H1 (cell line): ENCODE measurements at regions not wholly inside any gene's neighbourhood (a gene's known extent, or its start where the extent isn't known, plus 50 kb on each side); places are given as distances from the start of the nearest gene placed in this dataset.

Experiments used
- CTCF ChIA-PET: fragments of 300-600 bp; sonication (Branson Sonifier 250); formaldehyde crosslinking; loops from one replicate; lab custom pipeline; 2021; ENCODE audit not compliant: partially characterized antibody; lab: Charles Lee
- POLR2A ChIA-PET: fragments of 300-600 bp; sonication (Branson Sonifier 250); formaldehyde crosslinking; loops from one replicate; lab custom pipeline; 2021; ENCODE audit warnings: inconsistent platforms; ENCODE audit not compliant: partially characterized antibody; lab: Charles Lee
- DNase-seq, 2 experiments: peaks; one replicate each; pipeline versions ENCODE4 v3.0.0 to v3.0.0-alpha.2; 2010 to 2022; ENCODE audit warnings: low spot score in 2 of 2, low read depth in 1 of 2, mixed read lengths in 1 of 2
- FAIRE-seq: peaks from 2 replicates; lab custom pipeline; 2011; peaks lifted over from hg19 to GRCh38; lab: Jason Lieb, UNC
- H2AFZ ChIP-seq: 2 replicates; pipeline ENCODE4 v1.8.1; 2012; ENCODE audit warnings: low read length, inconsistent platforms
- H2AK5ac ChIP-seq: 2 replicates; pipeline ENCODE4 v1.6.1; 2013; ENCODE audit warnings: low read depth, low read length
- H2BK120ac ChIP-seq: replicated peaks from 2 replicates; pipeline ENCODE3; 2013; ENCODE audit warnings: low read depth, low read length, inconsistent platforms
- H2BK12ac ChIP-seq: 2 replicates; pipeline ENCODE4 v1.6.1; 2013; ENCODE audit warnings: low read depth, low read length
- H2BK15ac ChIP-seq: 2 replicates; pipeline ENCODE4 v1.6.1; 2013; ENCODE audit warnings: low read length
- H2BK20ac ChIP-seq: 2 replicates; pipeline ENCODE4 v1.6.1; 2013; ENCODE audit warnings: low read length
- H2BK5ac ChIP-seq: 2 replicates; pipeline ENCODE4 v1.6.1; 2013; ENCODE audit warnings: low read depth, low read length
- H3K14ac ChIP-seq: 2 replicates; pipeline ENCODE4 v1.6.1; 2013; ENCODE audit warnings: inconsistent platforms; ENCODE audit not compliant: insufficient read length
- H3K18ac ChIP-seq: 2 replicates; pipeline ENCODE4 v1.6.1; 2013; ENCODE audit warnings: low read length; ENCODE audit errors: extremely low read depth
- H3K23ac ChIP-seq: 2 replicates; pipeline ENCODE4 v1.6.1; 2013; ENCODE audit warnings: inconsistent platforms; ENCODE audit not compliant: insufficient read length
- H3K23me2 ChIP-seq: 2 replicates; pipeline ENCODE4 v1.6.1; 2013; ENCODE audit warnings: low read depth, low read length
- H3K27ac ChIP-seq: 2 replicates; pipeline ENCODE4 v1.6.1; 2011; ENCODE audit warnings: low read depth, low read length, inconsistent platforms
- H3K27me3 ChIP-seq, 4 experiments: replicated peaks in 1 of 4; 1 replicate in 1 of 4; 2 replicates in 3 of 4; pipeline versions ENCODE4 v1.6.1 to v1.8.1; 2011 to 2013; ENCODE audit warnings: low read length in 3 of 4, mild to moderate bottlenecking in 3 of 4, inconsistent platforms in 2 of 4, mixed read lengths in 2 of 4, moderate library complexity in 1 of 4; ENCODE audit not compliant: control insufficient read depth in 3 of 4, insufficient read depth in 3 of 4; ENCODE audit errors: extremely low read depth in 1 of 4
- H3K36me3 ChIP-seq, 4 experiments: 2 replicates each; pipeline versions ENCODE4 v1.6.1 to v1.8.1; 2011 to 2013; ENCODE audit warnings: mild to moderate bottlenecking in 4 of 4, low read length in 3 of 4, moderate library complexity in 2 of 4, control low read depth in 1 of 4, inconsistent platforms in 1 of 4; ENCODE audit not compliant: insufficient read depth in 4 of 4, control insufficient read depth in 2 of 4
- H3K4ac ChIP-seq: replicated peaks from 2 replicates; pipeline ENCODE3; 2013; ENCODE audit warnings: low read length, low read depth, mixed read lengths, inconsistent platforms; ENCODE audit not compliant: insufficient read length
- H3K4me1 ChIP-seq, 4 experiments: replicated peaks in 1 of 4; 1 replicate in 1 of 4; 2 replicates in 3 of 4; pipeline versions ENCODE4 v1.6.1 to v1.8.1; 2011 to 2013; ENCODE audit warnings: low read length in 3 of 4, inconsistent platforms in 2 of 4, mixed read lengths in 1 of 4; ENCODE audit not compliant: insufficient read depth in 4 of 4, control insufficient read depth in 3 of 4
- H3K4me2 ChIP-seq, 2 experiments: 2 replicates each; pipeline versions ENCODE4 v1.6.1 to v1.8.1; 2011 to 2013; ENCODE audit warnings: low read depth in 2 of 2, low read length in 2 of 2, control low read depth in 1 of 2, inconsistent platforms in 1 of 2, mild to moderate bottlenecking in 1 of 2; ENCODE audit not compliant: insufficient read depth in 1 of 2
- H3K4me3 ChIP-seq, 4 experiments: fragments of 200-600, 300-600 bp in 1 of 4; sonication (generic), shearing (Covaris generic), sonication (Bioruptor Twin) in 1 of 4; 2 replicates each; pipeline versions ENCODE4 v1.5.1 to v1.8.1; 2011 to 2016; ENCODE audit warnings: low read length in 4 of 4, low read depth in 3 of 4, control low read depth in 2 of 4, inconsistent platforms in 2 of 4, mild to moderate bottlenecking in 2 of 4, mixed read lengths in 1 of 4, moderate library complexity in 1 of 4; ENCODE audit not compliant: insufficient read depth in 2 of 4; ENCODE audit errors: extremely low read depth in 1 of 4
- H3K56ac ChIP-seq: replicated peaks from 2 replicates; pipeline ENCODE3; 2013; ENCODE audit warnings: low read depth, mild to moderate bottlenecking, mixed read lengths, low read length, inconsistent platforms; ENCODE audit not compliant: insufficient read length
- H3K79me1 ChIP-seq: 2 replicates; pipeline ENCODE4 v1.6.1; 2013; ENCODE audit warnings: low read depth, low read length, control low read depth
- H3K79me2 ChIP-seq, 2 experiments: 2 replicates each; pipeline versions ENCODE4 v1.6.1 to v1.8.1; 2012 to 2013; ENCODE audit warnings: low read length in 2 of 2, mild to moderate bottlenecking in 2 of 2, inconsistent platforms in 1 of 2; ENCODE audit not compliant: insufficient read depth in 2 of 2, control insufficient read depth in 1 of 2
- H3K9ac ChIP-seq, 4 experiments: replicated peaks in 1 of 4; 1 replicate in 1 of 4; 2 replicates in 3 of 4; pipeline versions ENCODE4 v1.6.1 to v1.8.1; 2011 to 2013; ENCODE audit warnings: low read depth in 3 of 4, low read length in 3 of 4, control low read depth in 2 of 4, mild to moderate bottlenecking in 2 of 4, moderate library complexity in 2 of 4, inconsistent platforms in 1 of 4; ENCODE audit errors: extremely low read depth in 1 of 4
- H3K9me3 ChIP-seq, 2 experiments: 2 replicates each; pipeline versions ENCODE4 v1.6.1 to v1.8.1; 2012 to 2013; ENCODE audit warnings: mild to moderate bottlenecking in 2 of 2, moderate library complexity in 2 of 2, control low read depth in 1 of 2, inconsistent platforms in 1 of 2, low read depth in 1 of 2, low read length in 1 of 2, mixed read lengths in 1 of 2; ENCODE audit not compliant: insufficient read depth in 2 of 2
- H4K20me1 ChIP-seq, 2 experiments: replicated peaks in 1 of 2; 2 replicates each; pipeline versions ENCODE3 to v1.8.1; 2011 to 2013; ENCODE audit warnings: inconsistent platforms in 2 of 2, low read length in 2 of 2, mild to moderate bottlenecking in 1 of 2; ENCODE audit not compliant: insufficient read depth in 2 of 2, control insufficient read depth in 1 of 2
- H4K5ac ChIP-seq: 2 replicates; pipeline ENCODE4 v1.6.1; 2013; ENCODE audit warnings: low read length, low read depth, mixed read lengths, inconsistent platforms; ENCODE audit not compliant: insufficient read length
- H4K8ac ChIP-seq: 2 replicates; pipeline ENCODE4 v1.8.0; 2013; ENCODE audit warnings: mild to moderate bottlenecking, moderate library complexity, low read length, inconsistent platforms; ENCODE audit not compliant: insufficient read depth; ENCODE audit errors: extremely low read depth
- H4K91ac ChIP-seq: replicated peaks from 2 replicates; pipeline ENCODE3; 2013; ENCODE audit warnings: low read length, mixed read lengths, inconsistent platforms; ENCODE audit not compliant: insufficient read length
- BACH1 ChIP-seq: IDR thresholded peaks from 2 replicates; pipeline ENCODE4 v1.6.1; 2012; ENCODE audit warnings: low read length, improper control_type of control experiment
- CHD1 ChIP-seq: IDR thresholded peaks from 2 replicates; pipeline ENCODE4 v1.6.1; 2012; ENCODE audit warnings: low read depth, low read length, improper control_type of control experiment
- E2F6 ChIP-seq: IDR thresholded peaks from 2 replicates; pipeline ENCODE4 v1.6.1; 2012; ENCODE audit warnings: inconsistent platforms
- NANOG ChIP-seq: IDR thresholded peaks from 2 replicates; pipeline ENCODE4 v1.6.1; 2011; ENCODE audit warnings: low read length, low read depth, mild to moderate bottlenecking, inconsistent platforms; ENCODE audit not compliant: insufficient read depth, poor library complexity, severe bottlenecking
- PHF8 ChIP-seq: fragments of 200-600 bp; sonication (generic); conservative IDR thresholded peaks from 2 replicates; pipeline ENCODE4 v1.7.1; 2012; ENCODE audit warnings: low read depth, mild to moderate bottlenecking, inconsistent platforms, low read length, moderate library complexity
- SIRT6 ChIP-seq: IDR thresholded peaks from one replicate; pipeline ENCODE4 v1.7.1; 2012; ENCODE audit warnings: low read length, inconsistent platforms
- TAF1 ChIP-seq: IDR thresholded peaks from 2 replicates; pipeline ENCODE4 v1.6.1; 2011; ENCODE audit warnings: mild to moderate bottlenecking, low read depth, low read length
- TBP ChIP-seq: IDR thresholded peaks from 2 replicates; pipeline ENCODE4 v1.6.1; 2011; ENCODE audit warnings: low read depth, low read length, improper control_type of control experiment
- WGBS, 2 experiments: shearing (Covaris generic) in 1 of 2; methylation state at CpG; one replicate each; pipeline versions ENCODE4 v1.1.6 to v1.1.7; 2013 to 2015; ENCODE audit warnings: low lambda C conversion rate in 2 of 2, mixed read lengths in 2 of 2, inconsistent platforms in 1 of 2, low coverage in 1 of 2, missing lambda C conversion rate in 1 of 2; ENCODE audit not compliant: insufficient replicate concordance in 2 of 2, insufficient coverage in 1 of 2, insufficient read length in 1 of 2; ENCODE audit errors: extremely low coverage in 1 of 2, missing lambda C conversion rate in 1 of 2; 5-methylcytosine and 5-hydroxymethylcytosine counted together

- Histone ChIP-seq H2BK5ac (no peak overlapping the region), H2BK15ac (no peak overlapping the region), H3K56ac (no peak overlapping the region), H4K20me1 (no peaks in the 10 kb centered on the region), H3K9ac (no peak overlapping the region), H2BK20ac (no peak overlapping the region), H3K27me3 (no peaks in the 10 kb centered on the region), H3K23me2 (no peaks in the 10 kb centered on the region; the same call in 1 of the 2 replicates), H3K4me1 (no peaks in the 10 kb centered on the region), H3K4ac (no peak overlapping the region), H4K8ac (no peak overlapping the region), H3K23ac (no peak overlapping the region), H4K5ac (no peak overlapping the region), H2BK12ac (no peak overlapping the region), H3K27ac (no peak overlapping the region), H3K79me1 (no peaks in the 10 kb centered on the region), H3K4me2 (no peak overlapping the region), H3K18ac (no peak overlapping the region), H3K36me3 (no peaks in the 10 kb centered on the region), H4K91ac (no peak overlapping the region), H2BK120ac (no peak overlapping the region), H3K4me3 (no peak overlapping the region), H3K14ac (no peak overlapping the region), H3K9me3 (no peaks in the 10 kb centered on the region), H3K79me2 (no peaks in the 10 kb centered on the region), H2AFZ (no peak overlapping the region), H2AK5ac (no peak overlapping the region)
- ChIA-PET POLR2A (no interaction called here), CTCF (interaction anchor here (1.5 to 5.1 kb wide), 5 partner anchors 17 to 378 kb away, joined by 4 to 24 read pairs (median 22); no protein-coding TSS in a partner anchor)
- 90% methylated on average over 4 of the region's 4 CpGs; no CpG with 5 or more reads in 1 of the 2 experiments for WGBS, 2 experiments
- no peak for TF ChIP-seq E2F6
- TF ChIP-seq TAF1 = no peak
- no peak for TF ChIP-seq PHF8
- no peak for TF ChIP-seq BACH1
- TF ChIP-seq NANOG = no peak
- TF ChIP-seq CHD1 = no peak
- TF ChIP-seq TBP = no peak
- no peak for TF ChIP-seq SIRT6
- no peak for FAIRE-seq
- DNase-seq = no peak
Observed at GRCh38 chr9:18188971-18189370, 285.0 kb upstream of the ADAMTSL1 start.
